ENCODE measurements at regions not wholly inside any gene's neighbourhood (a gene's known extent, or its start where the extent isn't known, plus 50 kb on each side); places are given as distances from the start of the nearest gene placed in this dataset.

DNA sequence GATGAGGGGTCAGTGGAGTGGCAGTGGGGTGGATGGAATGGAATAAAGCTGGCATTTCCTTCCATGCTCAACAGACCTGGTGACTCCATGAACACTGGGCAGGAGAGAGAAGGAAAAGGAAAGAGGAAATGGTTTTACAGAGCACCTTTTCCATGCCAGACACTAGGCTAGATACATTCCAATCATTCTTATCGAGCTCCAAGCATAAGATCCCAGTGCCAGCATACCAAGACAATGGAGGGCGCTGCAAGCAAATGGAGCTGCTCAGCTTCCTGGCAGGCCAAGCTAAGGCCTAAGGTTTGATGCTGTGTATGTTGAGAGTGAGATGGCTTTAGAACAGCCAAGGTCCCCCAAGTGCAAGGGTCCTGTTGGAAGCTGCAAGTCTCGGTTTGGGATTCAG, 113.2 kb downstream of the HSPH1 start:
- FAIRE-seq = no peak

DNA sequence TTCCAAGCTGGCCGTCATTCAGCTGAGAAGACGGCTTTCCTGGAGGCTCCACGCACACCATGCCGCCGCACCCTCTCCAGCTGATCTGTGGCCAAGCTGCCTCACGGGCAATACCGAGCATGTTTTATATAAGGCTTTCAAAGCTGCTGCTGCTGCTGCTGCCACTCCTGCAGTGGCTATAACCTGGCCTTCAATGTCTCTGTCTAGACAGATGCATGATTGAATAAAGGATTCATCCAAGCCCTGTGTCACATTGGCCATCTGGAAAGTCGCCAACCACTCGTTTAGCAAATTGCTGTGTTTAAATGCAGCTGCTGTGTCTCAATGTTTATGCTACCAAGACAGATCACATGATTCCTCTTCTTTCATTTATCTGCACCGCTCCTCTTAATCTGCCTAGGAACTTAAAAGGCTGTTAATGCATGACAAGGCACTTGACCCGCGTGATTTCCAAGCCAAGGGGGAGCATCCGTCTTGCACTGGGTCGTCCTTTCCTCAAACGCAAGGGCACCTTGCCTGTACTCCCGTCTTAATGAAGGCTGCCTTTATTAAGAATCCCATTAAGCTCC, 114.3 kb downstream of the TEX26 start:
- FAIRE-seq = no peak

- no peak for FAIRE-seq
These were observed 113.0 kb downstream of the TEX26 start for GRCh38 chr13:31045286-31046081.

- FAIRE-seq = peak; percentile 44
These were observed 112.2 kb downstream of the TEX26 start for GRCh38 chr13:31044364-31045285.

GRCh38 chr13:31043957-31044356, 111.5 kb downstream of the TEX26 start:
- FAIRE-seq = no peak

- FAIRE-seq = no peak
These were observed 110.2 kb downstream of the TEX26 start for GRCh38 chr13:31042481-31043165.

DNA sequence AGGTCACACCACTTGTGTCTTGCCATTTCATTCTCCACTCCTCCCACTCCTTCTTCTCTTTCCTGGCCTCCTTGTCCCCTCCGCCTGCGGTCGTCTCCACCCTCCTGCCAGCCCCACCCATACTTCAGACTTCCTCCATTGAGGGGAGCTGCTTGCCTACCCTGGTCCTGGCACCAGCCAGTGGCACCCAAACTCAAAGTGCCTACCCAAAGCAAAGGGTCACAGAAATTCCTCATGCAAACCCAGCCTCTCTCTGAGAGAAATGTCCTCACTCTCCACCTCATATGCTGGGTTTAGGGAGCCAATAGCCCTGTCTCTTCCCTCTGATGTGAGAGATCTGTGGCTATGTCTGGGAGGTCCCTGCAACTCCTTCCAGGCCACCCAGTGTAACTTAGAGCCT, 109.6 kb downstream of the TEX26 start:
- no peak for FAIRE-seq

- no peak for FAIRE-seq
These were observed 106.5 kb downstream of the TEX26 start for GRCh38 chr13:31038834-31039552.

DNA sequence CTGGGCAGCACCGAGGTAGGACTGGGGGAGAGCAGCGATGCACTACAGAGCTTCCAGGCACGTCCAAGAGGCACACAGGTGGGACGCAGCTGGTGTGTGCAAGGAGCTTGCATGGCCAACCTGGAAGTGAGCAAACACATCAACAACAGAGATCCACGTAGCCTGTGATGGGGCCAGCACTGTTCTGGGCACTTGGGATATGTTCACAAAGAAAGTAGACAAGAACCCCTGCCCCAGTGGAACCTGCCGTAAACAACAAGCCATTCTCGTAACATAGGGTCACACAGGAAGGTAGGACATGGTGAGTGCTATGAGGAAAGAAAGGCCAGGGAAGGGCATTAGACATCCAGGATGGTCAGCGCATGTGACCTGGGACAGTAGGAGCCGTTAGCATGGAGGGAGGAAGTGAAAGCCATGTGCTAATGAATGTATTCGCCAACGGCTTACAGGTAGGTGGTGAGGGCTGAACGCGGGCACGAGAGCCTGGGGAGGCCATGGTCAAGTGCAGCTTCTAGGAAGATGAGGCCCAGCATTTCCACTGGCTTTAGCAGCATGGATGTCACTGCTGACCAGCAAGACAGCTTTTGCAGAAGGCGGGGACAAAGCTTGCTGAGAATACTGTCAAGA, 105.5 kb downstream of the TEX26 start:
- FAIRE-seq = no peak

DNA sequence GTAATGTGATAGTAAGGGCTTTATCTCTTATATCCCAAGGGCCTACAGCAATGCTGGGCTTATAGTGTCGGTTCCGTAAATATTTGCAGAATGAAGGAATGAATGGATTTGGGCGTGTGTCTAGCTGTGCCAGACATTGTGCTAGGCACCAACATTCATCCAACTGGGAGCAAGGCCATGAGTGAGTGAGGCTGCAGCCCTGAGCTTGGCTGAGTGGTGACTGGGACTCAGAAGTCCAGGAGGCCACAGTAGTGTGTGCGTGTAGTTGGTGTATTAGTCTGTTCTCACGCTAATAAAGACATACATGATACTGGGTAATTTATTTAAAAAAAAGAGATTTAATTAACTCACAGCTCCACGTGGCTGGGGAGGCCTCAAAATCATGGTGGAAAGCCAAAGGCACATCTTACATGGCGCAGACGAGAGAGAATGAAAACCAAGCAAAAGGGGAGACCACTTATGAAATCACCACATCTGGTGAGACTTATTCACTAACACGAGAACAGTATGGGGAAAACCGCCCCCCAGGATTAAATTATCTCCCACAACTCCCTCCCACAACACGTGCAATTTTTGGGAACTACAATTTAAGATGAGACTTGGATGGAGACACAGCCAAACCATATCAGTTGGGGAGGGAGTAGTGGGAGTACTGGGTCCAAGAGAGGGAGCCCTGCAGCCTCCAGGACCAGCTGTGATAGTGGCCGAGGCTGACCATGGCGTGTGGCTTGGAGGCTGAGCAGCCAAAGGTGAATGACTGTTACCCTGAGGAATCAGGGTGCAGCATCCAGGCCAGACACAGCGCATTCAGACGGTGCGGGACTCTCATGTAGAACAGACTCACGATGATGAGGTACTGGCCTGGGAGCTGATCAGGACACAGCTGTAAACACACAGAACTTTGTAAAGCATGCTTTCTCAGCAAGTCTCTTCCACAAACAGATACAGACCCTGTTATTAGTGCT, 104.6 kb downstream of the TEX26 start:
- no peak for FAIRE-seq

DNA sequence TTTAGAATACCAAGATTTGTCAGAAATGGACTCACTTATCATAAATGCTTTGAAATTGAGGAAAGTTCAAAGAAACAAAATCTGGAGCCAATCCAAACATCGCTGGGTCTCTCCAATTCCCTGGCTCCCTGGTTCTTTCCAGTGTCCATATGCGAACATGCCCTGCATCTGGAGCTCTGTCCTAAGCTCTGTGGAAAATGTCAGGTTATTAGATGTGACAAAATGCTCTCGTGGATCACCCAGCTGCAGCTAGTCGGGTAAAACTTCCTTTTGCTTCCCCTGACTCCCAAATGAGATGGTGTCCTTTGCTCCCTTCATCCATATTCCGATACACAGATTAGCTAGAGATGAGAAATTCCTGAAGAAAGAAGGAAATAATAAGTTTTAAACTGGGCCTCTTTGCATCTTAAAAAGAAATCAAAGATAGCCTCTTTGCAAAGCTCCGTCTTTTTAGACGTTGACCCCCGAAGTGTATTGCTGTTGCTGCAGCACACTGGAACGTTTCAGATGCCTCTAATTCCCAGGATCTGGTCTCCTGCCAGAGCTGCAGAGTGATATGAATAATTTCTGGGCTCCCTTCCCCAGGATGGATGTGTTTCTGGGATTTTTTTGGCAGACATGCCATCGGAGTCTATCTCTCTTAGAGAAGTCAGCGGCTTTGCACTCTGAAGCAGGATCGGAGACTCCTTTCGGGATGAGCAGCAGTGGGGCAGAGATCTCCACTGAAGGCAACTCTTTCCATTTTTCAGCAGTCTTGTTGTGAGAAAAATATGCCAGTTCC, 102.9 kb downstream of the TEX26 start:
- no peak for FAIRE-seq

DNA sequence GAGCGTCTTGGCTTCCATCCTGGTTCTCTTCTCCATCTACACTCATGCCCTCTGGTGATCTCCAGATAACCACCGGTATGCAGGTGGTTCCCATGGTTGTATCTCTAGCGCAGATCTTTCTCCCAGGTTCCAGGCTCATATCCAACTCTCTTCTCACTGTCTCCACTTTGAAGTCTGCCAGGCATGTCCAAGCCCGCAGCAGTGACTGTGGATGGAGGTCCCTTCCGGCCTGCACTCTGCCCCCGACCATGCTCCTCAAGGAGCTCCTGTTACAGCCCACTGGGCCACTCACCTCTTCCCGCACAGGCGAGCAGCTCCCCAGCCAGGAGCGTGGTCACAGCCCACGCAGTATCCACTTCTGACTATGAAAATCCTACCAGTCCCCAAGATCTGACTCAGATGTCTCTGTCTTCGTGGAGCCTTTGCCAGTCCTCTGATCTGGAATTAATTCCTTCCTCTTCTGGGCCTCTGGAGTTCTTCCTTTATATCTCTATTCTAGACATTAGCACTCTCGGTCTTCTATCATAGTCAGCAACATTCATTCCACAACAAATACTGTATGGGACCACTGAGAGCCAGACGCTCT, 100.2 kb downstream of the TEX26 start:
- FAIRE-seq = no peak

DNA sequence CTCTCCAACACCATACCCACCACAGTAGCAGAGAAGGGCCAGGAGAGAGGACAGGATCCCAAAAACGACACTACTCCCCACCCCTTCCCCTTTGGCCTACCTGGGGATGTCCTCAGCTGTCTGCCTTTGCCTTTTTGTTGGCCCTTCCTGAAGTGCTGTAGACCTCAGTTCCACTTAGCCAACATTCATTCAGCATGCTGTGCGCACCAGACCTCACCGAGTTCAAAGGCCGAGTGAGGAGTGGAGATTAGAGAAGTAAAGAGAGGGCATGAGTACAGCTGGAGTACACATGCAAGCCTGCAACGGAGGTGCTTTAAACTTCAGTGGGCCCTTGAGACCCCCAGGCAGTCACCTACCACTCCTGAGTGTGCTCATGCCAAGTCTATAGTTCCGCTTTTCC, 99.0 kb downstream of the TEX26 start:
- FAIRE-seq = no peak

DNA sequence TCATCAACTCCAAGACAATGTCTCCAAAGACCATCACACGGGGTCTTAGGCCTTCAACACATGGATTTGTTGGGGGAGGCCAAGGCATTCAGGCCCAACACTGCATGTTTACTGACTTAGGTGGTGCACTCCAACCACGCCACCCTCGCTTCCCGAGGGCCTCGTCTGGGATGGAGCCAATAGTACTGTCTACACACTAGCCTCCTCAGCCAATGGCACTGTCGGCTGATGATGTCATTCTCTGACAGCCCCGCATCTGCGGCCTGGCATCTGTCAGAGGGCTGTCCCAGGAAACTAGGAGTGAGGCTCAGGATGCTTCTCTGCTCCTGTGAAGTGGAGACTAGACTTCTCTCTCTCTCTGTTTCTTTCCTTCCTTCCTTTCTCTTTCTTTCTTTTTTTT, 96.6 kb downstream of the TEX26 start:
- FAIRE-seq = no peak

- FAIRE-seq = no peak
These were observed 94.7 kb downstream of the TEX26 start for GRCh38 chr13:31027136-31027535.
